ENCODE measurements at regions not wholly inside any gene's neighbourhood (a gene's known extent, or its start where the extent isn't known, plus 50 kb on each side); places are given as distances from the start of the nearest gene placed in this dataset.

DNA sequence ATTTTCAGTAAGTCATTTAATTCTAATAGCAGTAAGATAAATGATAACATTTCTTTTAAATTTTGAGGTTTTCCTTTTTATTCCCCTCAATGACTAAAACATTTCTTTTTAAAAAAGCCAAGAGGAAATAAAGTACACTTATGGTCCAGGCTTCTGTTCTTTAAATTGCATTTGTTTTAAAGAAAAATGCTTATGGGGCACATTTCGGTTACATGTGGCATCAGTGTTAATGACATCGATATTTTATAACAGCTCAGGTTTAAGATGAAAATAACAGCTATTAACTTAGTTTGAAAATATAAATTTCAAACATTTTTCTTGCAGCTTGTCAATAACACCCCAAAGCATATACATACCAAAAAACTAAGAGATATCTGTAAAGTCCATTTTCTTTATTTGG lies 1161.1 kb downstream of the PCDH18 start:
- CTCF ChIA-PET: no interaction called here
- Histone ChIP-seq H3K4me1 (ENCODE audit: control insufficient read depth, insufficient read depth, low read length) (no peaks in the 10 kb centered on the region), H3K36me3 (ENCODE audit: control insufficient read depth in 2 of 2, insufficient read depth in 1 of 2, low read length in 2 of 2) (no peaks in the 10 kb centered on the region), H3K27ac (ENCODE audit: extremely low read depth, low read depth, low read length) (no peak overlapping the region), H3K9me3 (ENCODE audit: control insufficient read depth, insufficient read depth, low read depth, low read length) (no peaks in the 10 kb centered on the region), H3K4me3 (ENCODE audit: low read depth, low read length) (no peak overlapping the region)
- POLR2A ChIA-PET: no interaction called here
- no peak for TF ChIP-seq KLF8 (tag by site-specific recombination; IDR thresholded peaks at IDR 0.05)
- TF ChIP-seq ZNF560 (tag by site-specific recombination; IDR thresholded peaks at IDR 0.05; ENCODE audit: borderline replicate concordance): no peak
- TF ChIP-seq, protein P1, sequence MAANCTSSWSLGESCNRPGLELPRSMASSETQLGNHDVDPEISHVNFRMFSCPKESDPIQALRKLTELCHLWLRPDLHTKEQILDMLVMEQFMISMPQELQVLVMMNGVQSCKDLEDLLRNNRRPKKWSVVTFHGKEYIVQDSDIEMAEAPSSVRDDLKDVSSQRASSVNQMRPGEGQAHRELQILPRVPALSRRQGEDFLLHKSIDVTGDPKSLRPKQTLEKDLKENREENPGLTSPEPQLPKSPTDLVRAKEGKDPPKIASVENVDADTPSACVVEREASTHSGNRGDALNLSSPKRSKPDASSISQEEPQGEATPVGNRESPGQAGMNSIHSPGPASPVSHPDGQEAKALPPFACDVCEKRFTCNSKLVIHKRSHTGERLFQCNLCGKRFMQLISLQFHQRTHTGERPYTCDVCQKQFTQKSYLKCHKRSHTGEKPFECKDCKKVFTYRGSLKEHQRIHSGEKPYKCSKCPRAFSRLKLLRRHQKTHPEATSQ (tag by site-specific recombination; IDR thresholded peaks at IDR 0.05): no peak
- no peak for TF ChIP-seq ZSCAN16 (tag by site-specific recombination; IDR thresholded peaks at IDR 0.05)
- TF ChIP-seq ZNF174 (tag by site-specific recombination; IDR thresholded peaks at IDR 0.05): no peak
- no peak for TF ChIP-seq ZNF184 (tag by site-specific recombination; IDR thresholded peaks at IDR 0.05)
- TF ChIP-seq IKZF3 (tag by site-specific recombination; IDR thresholded peaks at IDR 0.05): no peak
- TF ChIP-seq ZFP37 (tag by site-specific recombination; IDR thresholded peaks at IDR 0.05): no peak
- no peak for TF ChIP-seq ZNF658 (tag by site-specific recombination; IDR thresholded peaks at IDR 0.05)
- TF ChIP-seq ZNF837 (tag by site-specific recombination; IDR thresholded peaks at IDR 0.05): no peak
- TF ChIP-seq ZNF76 (tag by site-specific recombination; IDR thresholded peaks at IDR 0.05; ENCODE audit: borderline replicate concordance, low read depth): no peak
- TF ChIP-seq, protein P2, sequence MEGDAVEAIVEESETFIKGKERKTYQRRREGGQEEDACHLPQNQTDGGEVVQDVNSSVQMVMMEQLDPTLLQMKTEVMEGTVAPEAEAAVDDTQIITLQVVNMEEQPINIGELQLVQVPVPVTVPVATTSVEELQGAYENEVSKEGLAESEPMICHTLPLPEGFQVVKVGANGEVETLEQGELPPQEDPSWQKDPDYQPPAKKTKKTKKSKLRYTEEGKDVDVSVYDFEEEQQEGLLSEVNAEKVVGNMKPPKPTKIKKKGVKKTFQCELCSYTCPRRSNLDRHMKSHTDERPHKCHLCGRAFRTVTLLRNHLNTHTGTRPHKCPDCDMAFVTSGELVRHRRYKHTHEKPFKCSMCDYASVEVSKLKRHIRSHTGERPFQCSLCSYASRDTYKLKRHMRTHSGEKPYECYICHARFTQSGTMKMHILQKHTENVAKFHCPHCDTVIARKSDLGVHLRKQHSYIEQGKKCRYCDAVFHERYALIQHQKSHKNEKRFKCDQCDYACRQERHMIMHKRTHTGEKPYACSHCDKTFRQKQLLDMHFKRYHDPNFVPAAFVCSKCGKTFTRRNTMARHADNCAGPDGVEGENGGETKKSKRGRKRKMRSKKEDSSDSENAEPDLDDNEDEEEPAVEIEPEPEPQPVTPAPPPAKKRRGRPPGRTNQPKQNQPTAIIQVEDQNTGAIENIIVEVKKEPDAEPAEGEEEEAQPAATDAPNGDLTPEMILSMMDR (tag by site-specific recombination; IDR thresholded peaks at IDR 0.05): no peak
- TF ChIP-seq ZNF548 (tag by site-specific recombination; IDR thresholded peaks at IDR 0.05): no peak
- TF ChIP-seq, protein P3, sequence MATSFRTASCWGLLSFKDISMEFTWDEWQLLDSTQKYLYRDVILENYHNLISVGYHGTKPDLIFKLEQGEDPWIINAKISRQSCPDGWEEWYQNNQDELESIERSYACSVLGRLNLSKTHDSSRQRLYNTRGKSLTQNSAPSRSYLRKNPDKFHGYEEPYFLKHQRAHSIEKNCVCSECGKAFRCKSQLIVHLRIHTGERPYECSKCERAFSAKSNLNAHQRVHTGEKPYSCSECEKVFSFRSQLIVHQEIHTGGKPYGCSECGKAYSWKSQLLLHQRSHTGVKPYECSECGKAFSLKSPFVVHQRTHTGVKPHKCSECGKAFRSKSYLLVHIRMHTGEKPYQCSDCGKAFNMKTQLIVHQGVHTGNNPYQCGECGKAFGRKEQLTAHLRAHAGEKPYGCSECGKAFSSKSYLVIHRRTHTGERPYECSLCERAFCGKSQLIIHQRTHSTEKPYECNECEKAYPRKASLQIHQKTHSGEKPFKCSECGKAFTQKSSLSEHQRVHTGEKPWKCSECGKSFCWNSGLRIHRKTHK (tag by site-specific recombination; IDR thresholded peaks at IDR 0.05): no peak
- no peak for TF ChIP-seq ZNF777 (tag by site-specific recombination; IDR thresholded peaks at IDR 0.05; ENCODE audit: borderline replicate concordance)
- no peak for TF ChIP-seq GLI2 (tag by site-specific recombination; IDR thresholded peaks at IDR 0.05; ENCODE audit: borderline replicate concordance, low read depth)

DNA sequence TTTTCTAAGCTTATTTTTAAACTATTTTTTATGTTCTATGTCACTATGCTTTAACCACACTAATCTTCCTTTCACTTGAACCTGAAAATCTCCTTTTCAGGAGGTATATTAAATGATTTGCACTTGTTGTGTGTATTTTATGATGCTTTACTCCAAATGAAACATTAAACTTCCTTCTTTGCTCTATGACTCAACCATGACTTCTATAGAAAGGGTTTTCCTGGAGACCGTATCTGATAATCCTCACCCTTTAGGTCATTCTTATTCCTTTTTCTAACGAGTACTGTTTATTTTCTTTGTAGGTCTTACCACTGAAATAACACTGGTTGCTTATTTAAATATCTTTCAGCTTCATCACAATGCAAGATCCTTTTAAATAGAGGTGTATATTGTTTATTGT lies 1163.2 kb downstream of the PCDH18 start:
- Histone ChIP-seq H3K4me1 (ENCODE audit: control insufficient read depth, insufficient read depth, low read length) (no peaks in the 10 kb centered on the region), H3K27ac (ENCODE audit: extremely low read depth, low read depth, low read length) (no peak overlapping the region), H3K9me3 (ENCODE audit: control insufficient read depth, insufficient read depth, low read depth, low read length) (no peaks in the 10 kb centered on the region), H3K4me3 (ENCODE audit: low read depth, low read length) (no peak overlapping the region), H3K36me3 (ENCODE audit: control insufficient read depth in 2 of 2, insufficient read depth in 1 of 2, low read length in 2 of 2) (no peaks in the 10 kb centered on the region)
- ChIA-PET POLR2A (no interaction called here), CTCF (no interaction called here)
- no peak for TF ChIP-seq ZSCAN16 (tag by site-specific recombination; IDR thresholded peaks at IDR 0.05)
- no peak for TF ChIP-seq ZNF138 (tag by site-specific recombination; IDR thresholded peaks at IDR 0.05; ENCODE audit: borderline replicate concordance)
- TF ChIP-seq, protein P4, sequence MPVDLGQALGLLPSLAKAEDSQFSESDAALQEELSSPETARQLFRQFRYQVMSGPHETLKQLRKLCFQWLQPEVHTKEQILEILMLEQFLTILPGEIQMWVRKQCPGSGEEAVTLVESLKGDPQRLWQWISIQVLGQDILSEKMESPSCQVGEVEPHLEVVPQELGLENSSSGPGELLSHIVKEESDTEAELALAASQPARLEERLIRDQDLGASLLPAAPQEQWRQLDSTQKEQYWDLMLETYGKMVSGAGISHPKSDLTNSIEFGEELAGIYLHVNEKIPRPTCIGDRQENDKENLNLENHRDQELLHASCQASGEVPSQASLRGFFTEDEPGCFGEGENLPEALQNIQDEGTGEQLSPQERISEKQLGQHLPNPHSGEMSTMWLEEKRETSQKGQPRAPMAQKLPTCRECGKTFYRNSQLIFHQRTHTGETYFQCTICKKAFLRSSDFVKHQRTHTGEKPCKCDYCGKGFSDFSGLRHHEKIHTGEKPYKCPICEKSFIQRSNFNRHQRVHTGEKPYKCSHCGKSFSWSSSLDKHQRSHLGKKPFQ (tag by site-specific recombination; IDR thresholded peaks at IDR 0.05): no peak
- TF ChIP-seq, protein P5, sequence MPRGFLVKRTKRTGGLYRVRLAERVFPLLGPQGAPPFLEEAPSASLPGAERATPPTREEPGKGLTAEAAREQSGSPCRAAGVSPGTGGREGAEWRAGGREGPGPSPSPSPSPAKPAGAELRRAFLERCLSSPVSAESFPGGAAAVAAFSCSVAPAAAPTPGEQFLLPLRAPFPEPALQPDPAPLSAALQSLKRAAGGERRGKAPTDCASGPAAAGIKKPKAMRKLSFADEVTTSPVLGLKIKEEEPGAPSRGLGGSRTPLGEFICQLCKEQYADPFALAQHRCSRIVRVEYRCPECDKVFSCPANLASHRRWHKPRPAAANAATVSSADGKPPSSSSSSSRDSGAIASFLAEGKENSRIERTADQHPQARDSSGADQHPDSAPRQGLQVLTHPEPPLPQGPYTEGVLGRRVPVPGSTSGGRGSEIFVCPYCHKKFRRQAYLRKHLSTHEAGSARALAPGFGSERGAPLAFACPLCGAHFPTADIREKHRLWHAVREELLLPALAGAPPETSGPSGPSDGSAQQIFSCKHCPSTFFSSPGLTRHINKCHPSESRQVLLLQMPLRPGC (tag by site-specific recombination; IDR thresholded peaks at IDR 0.05): no peak
- TF ChIP-seq, protein P3 (tag by site-specific recombination; IDR thresholded peaks at IDR 0.05): no peak
- no peak for TF ChIP-seq ZNF175 (tag by site-specific recombination; IDR thresholded peaks at IDR 0.05)
- no peak for TF ChIP-seq KLF7 (tag by site-specific recombination; IDR thresholded peaks at IDR 0.05; ENCODE audit: borderline replicate concordance)
- TF ChIP-seq ZNF596 (tag by site-specific recombination; IDR thresholded peaks at IDR 0.05): no peak
- TF ChIP-seq ZNF146 (tag by site-specific recombination; IDR thresholded peaks at IDR 0.05): no peak
- TF ChIP-seq ZNF510 (tag by site-specific recombination; IDR thresholded peaks at IDR 0.05; ENCODE audit: insufficient replicate concordance): no peak
- TF ChIP-seq ZNF777 (tag by site-specific recombination; IDR thresholded peaks at IDR 0.05; ENCODE audit: borderline replicate concordance): no peak
- no peak for TF ChIP-seq MYNN (tag by site-specific recombination; IDR thresholded peaks at IDR 0.05; ENCODE audit: borderline replicate concordance)
- TF ChIP-seq FEZF1 (tag by site-specific recombination; IDR thresholded peaks at IDR 0.05): no peak
- no peak for TF ChIP-seq OSR2 (tag by site-specific recombination; IDR thresholded peaks at IDR 0.05)
- TF ChIP-seq GLI2 (tag by site-specific recombination; IDR thresholded peaks at IDR 0.05; ENCODE audit: borderline replicate concordance, low read depth): no peak
